NB4 (cell line): ENCODE measurements at regions not wholly inside any gene's neighbourhood (a gene's known extent, or its start where the extent isn't known, plus 50 kb on each side); places are given as distances from the start of the nearest gene placed in this dataset.

Experiments used
- CTCF ChIP-seq: IDR thresholded peaks from one replicate; pipeline ENCODE4 v1.5.1; 2012; ENCODE audit warnings: low read depth, low read length
- MYC ChIP-seq: IDR thresholded peaks from 2 replicates; pipeline ENCODE4 v1.6.1; 2011; ENCODE audit warnings: low read depth, low read length
- POLR2A ChIP-seq: IDR thresholded peaks from 2 replicates; pipeline ENCODE4 v1.6.1; 2011; ENCODE audit warnings: mild to moderate bottlenecking; ENCODE audit not compliant: insufficient read length; ENCODE audit errors: extremely low read depth

GRCh38 chr2:67532387-67532786, 135.3 kb downstream of the ETAA1 start:
- TF ChIP-seq CTCF (no peak), POLR2A (no peak), MYC (no peak)
